Heart left ventricle (tissue), 16 donors: ENCODE measurements at regions not wholly inside any gene's neighbourhood (a gene's known extent, or its start where the extent isn't known, plus 50 kb on each side); places are given as distances from the start of the nearest gene placed in this dataset.

Experiments
- ATAC-seq, 4 donors: fragments of 200-7000 bp; cut with Tn5 transposase; one replicate each; pipeline ENCODE4 v1.9.1; 2020 to 2022; ENCODE audit warnings: moderate library complexity in 4 of 4, mild to moderate bottlenecking in 3 of 4, moderate number of reproducible peaks in 1 of 4
- DNase-seq, 5 donors: peaks; one replicate each; pipeline ENCODE4 v3.0.0-alpha.2; 2020
- H3K27ac ChIP-seq, 12 donors: fragments of 200-600 bp; sonication (generic) in 4 of 12; one replicate each; pipeline versions ENCODE4 v1.5.0 to v1.8.0; 2016 to 2022; ENCODE audit warnings: mild to moderate bottlenecking in 2 of 12
- H3K27me3 ChIP-seq, 9 donors: fragments of 200-600 bp; sonication (generic) in 2 of 9; one replicate each; pipeline versions ENCODE4 v1.5.1 to v1.8.0; 2016 to 2022; ENCODE audit warnings: mild to moderate bottlenecking in 3 of 9
- H3K36me3 ChIP-seq, 9 donors: fragments of 200-600 bp; sonication (generic) in 2 of 9; one replicate each; pipeline versions ENCODE4 v1.5.0 to v1.8.0; 2018 to 2022; ENCODE audit warnings: mild to moderate bottlenecking in 2 of 9
- H3K4me1 ChIP-seq, 12 donors: fragments of 200-600 bp; sonication (generic) in 4 of 12; one replicate each; pipeline versions ENCODE4 v1.5.0 to v1.8.0; 2016 to 2022; ENCODE audit warnings: mild to moderate bottlenecking in 3 of 12
- H3K4me3 ChIP-seq, 12 donors: fragments of 200-600 bp; sonication (generic) in 4 of 12; one replicate each; pipeline versions ENCODE4 v1.5.0 to v1.8.0; 2017 to 2022; ENCODE audit warnings: mild to moderate bottlenecking in 9 of 12, moderate library complexity in 4 of 12
- H3K9me3 ChIP-seq, 12 donors: fragments of 200-600 bp; sonication (generic) in 4 of 12; one replicate each; pipeline versions ENCODE4 v1.5.0 to v1.8.0; 2016 to 2022; ENCODE audit warnings: mild to moderate bottlenecking in 1 of 12
- POLR2A ChIP-seq, 2 donors: fragments of 450-650 bp; IDR thresholded peaks; one replicate each; pipeline ENCODE4 v1.6.1; 2017; ENCODE audit warnings: antibody characterized with exemption in 2 of 2, mild to moderate bottlenecking in 2 of 2, moderate library complexity in 2 of 2
- WGBS, 4 donors: extraction: QIAGEN DNeasy Blood & Tissue Kit in 2 of 4; methylation state at CpG; one replicate each; pipeline versions ENCODE4 v1.1.5 to v1.1.7; 2013 to 2018; 5-methylcytosine and 5-hydroxymethylcytosine counted together
- intact Hi-C, 10 donors: fragments of 100-400 bp; cut with DNase I; formaldehyde crosslinking; loops; one replicate each; pipeline versions ENCODE4 v1.11.1 to v1.14.2; 2022
- TF ChIP-seq, protein P1 (sequence below), 12 donors: fragments of 200-600 bp; sonication (generic) in 4 of 12; IDR thresholded peaks; one replicate each; pipeline versions ENCODE4 v1.5.0 to v1.8.0; 2018 to 2022; ENCODE audit warnings: antibody characterized with exemption in 12 of 12, mild to moderate bottlenecking in 5 of 12
- donor health status: ischemic (EF 13 %, LVEDD 7.1; RV severe dilation, severe dysfunction).
- donor health status: healthy with polysubstance abuse.
- donor health status: DM: no; HTN: yes; CAD: no.
- donor health status: DM: no; HTN: no; CAD: no.
- donor health status: ischemic (EF 25% LVEDD 6.9; RV normal size, moderate dysfunction).
- donor health status: ischemic (EF 25% LVEDD 5.7; RV mildly dilated, moderate dysfunction).
- donor health status: healthy.
- donor health status: DM: yes; HTN: yes; CAD: no.
- donor health status: ischemic (EF 35%, LVEDD 5.7; RV mildly dilated, moderate dysfunction).
- donor health status: nonischemic (EF 11% LVEDD 7.7; RV severe dilation, severe dysfunction).
- donor health status: DM: yes; HTN: yes; CAD: no.
- donor health status: PGD.
- donor health status: ischemic (EF 29% LVEDD 5.4; RV normal size, mild dysfunction).
- donor health status: nonischemic (EF 23%, LVEDD 6.1; RV moderate dilation, normal function).

DNA sequence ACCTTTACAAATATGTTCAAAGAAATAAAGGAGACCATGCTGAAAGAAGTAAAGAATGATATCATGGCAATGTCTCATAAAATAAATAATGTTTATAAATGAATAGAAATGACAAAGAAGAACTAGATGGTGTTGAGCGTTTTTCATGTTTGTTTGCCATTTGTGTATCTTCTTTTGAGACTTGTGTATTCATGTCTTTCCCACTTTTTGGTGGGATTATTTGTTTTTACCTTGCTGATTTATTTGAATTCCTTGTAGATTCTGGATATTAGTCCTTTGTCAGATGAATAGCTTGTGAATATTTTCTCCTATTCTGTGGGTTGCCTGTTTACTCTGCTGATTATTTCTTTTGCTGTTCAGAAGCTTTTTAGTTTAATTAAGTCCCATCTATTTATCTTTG, 732.4 kb downstream of the FAT4 start:
- H3K27ac ChIP-seq = no peak overlapping the region
- intact Hi-C loops = no loop called here
- H3K4me3 ChIP-seq = no peak overlapping the region
- H3K27me3 ChIP-seq = no peaks in the 10 kb centered on the region
- ATAC-seq (no peak), DNase-seq (no peak)
- H3K9me3 ChIP-seq = peaks cover 0 to 4% (median 0%) of the 10 kb centered on the region in 12 donors
- TF ChIP-seq, protein P1, sequence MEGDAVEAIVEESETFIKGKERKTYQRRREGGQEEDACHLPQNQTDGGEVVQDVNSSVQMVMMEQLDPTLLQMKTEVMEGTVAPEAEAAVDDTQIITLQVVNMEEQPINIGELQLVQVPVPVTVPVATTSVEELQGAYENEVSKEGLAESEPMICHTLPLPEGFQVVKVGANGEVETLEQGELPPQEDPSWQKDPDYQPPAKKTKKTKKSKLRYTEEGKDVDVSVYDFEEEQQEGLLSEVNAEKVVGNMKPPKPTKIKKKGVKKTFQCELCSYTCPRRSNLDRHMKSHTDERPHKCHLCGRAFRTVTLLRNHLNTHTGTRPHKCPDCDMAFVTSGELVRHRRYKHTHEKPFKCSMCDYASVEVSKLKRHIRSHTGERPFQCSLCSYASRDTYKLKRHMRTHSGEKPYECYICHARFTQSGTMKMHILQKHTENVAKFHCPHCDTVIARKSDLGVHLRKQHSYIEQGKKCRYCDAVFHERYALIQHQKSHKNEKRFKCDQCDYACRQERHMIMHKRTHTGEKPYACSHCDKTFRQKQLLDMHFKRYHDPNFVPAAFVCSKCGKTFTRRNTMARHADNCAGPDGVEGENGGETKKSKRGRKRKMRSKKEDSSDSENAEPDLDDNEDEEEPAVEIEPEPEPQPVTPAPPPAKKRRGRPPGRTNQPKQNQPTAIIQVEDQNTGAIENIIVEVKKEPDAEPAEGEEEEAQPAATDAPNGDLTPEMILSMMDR (IDR thresholded peaks at IDR 0.05) = no peak
- TF ChIP-seq POLR2A (IDR thresholded peaks at IDR 0.05) = no peak
- 82 to 91% (median 90%) methylated on average over 1 of the region's 1 CpG for WGBS, 4 donors
- H3K36me3 ChIP-seq = no peaks in the 10 kb centered on the region
- H3K4me1 ChIP-seq = peaks cover 0 to 4% (median 0%) of the 10 kb centered on the region in 12 donors

DNA sequence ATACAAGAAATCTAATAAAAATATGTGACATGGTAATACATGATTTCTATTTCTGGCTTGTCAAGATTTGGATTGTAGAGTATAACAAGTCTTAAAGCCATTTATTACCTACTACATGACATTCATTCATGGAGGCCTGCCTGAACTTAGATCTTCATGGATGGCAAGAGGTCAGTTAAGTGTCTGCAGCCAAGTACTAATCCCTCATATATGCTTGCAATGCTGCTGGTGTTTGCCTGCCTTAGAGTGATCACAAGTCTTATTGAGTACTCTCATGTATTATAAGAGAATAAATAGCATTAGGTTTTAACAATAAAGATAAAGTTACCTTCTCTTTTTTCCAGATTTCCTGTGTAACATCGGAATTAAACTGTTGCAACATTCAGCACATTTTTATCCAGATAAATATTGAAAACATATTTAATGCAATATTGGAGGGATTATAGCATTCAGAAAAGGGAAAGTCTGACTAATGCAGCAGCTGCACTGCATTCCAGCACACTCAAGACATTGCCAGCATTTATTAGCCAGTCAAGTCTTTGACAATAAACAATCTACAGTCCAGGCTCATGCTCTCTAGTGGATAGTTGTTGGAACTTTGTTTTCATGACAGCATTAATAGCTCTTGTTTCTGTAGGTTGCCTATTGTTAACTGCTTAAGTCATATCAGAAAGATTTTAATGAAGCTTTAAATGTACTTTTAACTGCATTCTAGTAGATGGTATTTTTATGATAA, 737.1 kb downstream of the FAT4 start:
- peaks cover 0 to 7% (median 0%) of the 10 kb centered on the region in 12 donors for H3K9me3 ChIP-seq
- H3K27me3 ChIP-seq = no peaks in the 10 kb centered on the region
- H3K27ac ChIP-seq = peak overlapping the region in 1 of 12 donors; percentile 6
- peak; percentile 58 to 77 (median 74) for ATAC-seq
- H3K36me3 ChIP-seq = no peaks in the 10 kb centered on the region
- TF ChIP-seq POLR2A (IDR thresholded peaks at IDR 0.05) = no peak
- TF ChIP-seq, protein P1 (IDR thresholded peaks at IDR 0.05) = peak in 4 of 12 donors; percentile 20 to 25 (median 24)
- intact Hi-C loops = no loop called here
- peak in 1 of 5 donors; percentile 26 for DNase-seq
- H3K4me3 ChIP-seq = no peak overlapping the region
- peaks cover 0 to 9% (median 0%) of the 10 kb centered on the region in 12 donors for H3K4me1 ChIP-seq
- WGBS, 4 donors = 47 to 71% (median 49%) methylated on average over 1 of the region's 1 CpG

- DNase-seq (no peak), ATAC-seq (no peak)
- Histone ChIP-seq H3K4me1 (peaks cover 0 to 9% (median 0%) of the 10 kb centered on the region in 12 donors), H3K9me3 (peaks cover 0 to 7% (median 0%) of the 10 kb centered on the region in 12 donors), H3K4me3 (no peak overlapping the region), H3K27ac (no peak overlapping the region), H3K36me3 (no peaks in the 10 kb centered on the region), H3K27me3 (no peaks in the 10 kb centered on the region)
- 41 to 59% (median 45%) methylated on average over 2 of the region's 2 CpGs for WGBS, 4 donors
- intact Hi-C loops = no loop called here
- TF ChIP-seq, protein P1 (IDR thresholded peaks at IDR 0.05) = no peak
- no peak for TF ChIP-seq POLR2A (IDR thresholded peaks at IDR 0.05)
Observed at GRCh38 chr4:126056116-126056650, 741.4 kb downstream of the FAT4 start.

GRCh38 chr4:126057371-126057770, 742.6 kb downstream of the FAT4 start:
- Histone ChIP-seq H3K4me3 (no peak overlapping the region), H3K4me1 (peaks cover 0 to 5% (median 0%) of the 10 kb centered on the region in 12 donors), H3K27ac (no peak overlapping the region), H3K27me3 (no peaks in the 10 kb centered on the region), H3K9me3 (peaks cover 0 to 7% (median 0%) of the 10 kb centered on the region in 12 donors), H3K36me3 (no peaks in the 10 kb centered on the region)
- intact Hi-C loops = no loop called here
- no peak for TF ChIP-seq POLR2A (IDR thresholded peaks at IDR 0.05)
- DNase-seq (no peak), ATAC-seq (no peak)
